HK-2 (cell line): ENCODE measurements at regions not wholly inside any gene's neighbourhood (a gene's known extent, or its start where the extent isn't known, plus 50 kb on each side); places are given as distances from the start of the nearest gene placed in this dataset.

Source experiments
- DNase-seq: peaks from one replicate; pipeline ENCODE4 v3.0.0-alpha.2; 2018; ENCODE audit not compliant: unreplicated experiment

DNA sequence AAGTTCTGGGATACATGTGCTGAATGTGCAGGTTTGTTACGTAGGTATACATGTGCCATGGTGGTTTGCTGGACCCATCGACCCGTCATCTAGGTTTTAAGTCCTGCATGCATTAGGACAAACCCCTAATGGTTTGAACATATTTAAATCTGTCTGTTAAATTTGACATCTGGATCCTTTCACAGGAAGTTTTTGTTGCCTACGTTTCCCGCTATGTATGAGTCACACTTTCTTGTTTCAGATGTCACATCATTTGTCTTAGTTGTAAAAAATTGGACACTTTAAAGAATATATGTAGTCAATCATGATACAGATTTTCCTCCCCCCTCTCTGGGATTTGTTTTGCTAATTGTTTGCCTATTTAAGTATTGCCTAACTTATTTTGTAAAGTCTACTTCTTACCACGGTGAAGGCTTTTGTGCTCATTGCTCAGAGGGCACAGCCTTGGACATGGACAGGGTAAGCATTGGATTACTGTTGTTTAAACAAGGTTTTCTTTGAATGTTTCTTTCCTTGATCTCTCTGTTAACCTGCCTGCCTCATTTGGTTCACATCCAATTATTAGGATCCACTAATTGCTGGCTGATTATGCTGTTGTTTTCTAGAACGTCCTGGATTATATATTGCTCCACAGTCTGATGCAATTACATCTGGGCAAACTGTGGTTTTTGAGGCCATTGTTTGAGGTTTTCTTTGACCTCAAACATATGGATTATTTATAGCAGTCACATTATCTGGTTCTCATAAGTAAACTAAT, 1441.4 kb downstream of the AACS start:
- no peak for DNase-seq

GRCh38 chr12:126507231-126507630, 1442.0 kb downstream of the AACS start:
- no peak for DNase-seq

- DNase-seq, result no peak
Measured at GRCh38 chr12:126509572-126509971, 1444.3 kb downstream of the AACS start.

- DNase-seq, result no peak
Measured at GRCh38 chr12:126510630-126511029, 1445.4 kb downstream of the AACS start.

- DNase-seq, result no peak
Measured at GRCh38 chr12:126512916-126513913, 1448.0 kb downstream of the AACS start.

GRCh38 chr12:126518596-126519200, 1453.5 kb downstream of the AACS start:
- no peak for DNase-seq

- no peak for DNase-seq
Measured at GRCh38 chr12:126519833-126520232, 1454.6 kb downstream of the AACS start.

GRCh38 chr12:126523891-126524290, 1458.7 kb downstream of the AACS start:
- no peak for DNase-seq

DNA sequence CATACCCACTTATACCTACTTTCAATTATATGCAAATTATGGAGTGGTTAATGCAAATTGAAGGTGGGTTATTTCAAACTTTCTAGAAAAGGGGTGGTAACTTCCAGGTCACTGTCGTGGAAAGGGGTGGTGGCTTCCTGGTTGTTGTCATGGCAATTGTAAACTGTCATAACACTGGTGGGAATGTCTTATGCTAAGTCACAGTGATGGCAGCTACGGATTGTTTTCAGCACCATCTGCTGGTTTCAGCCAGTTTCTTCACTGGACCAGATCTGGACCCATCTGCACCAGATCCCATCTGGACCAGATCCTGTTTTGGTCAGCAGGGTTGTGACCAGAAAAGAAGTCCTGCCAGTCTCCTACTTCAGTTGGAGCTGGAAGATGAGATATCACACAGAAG, 1469.3 kb downstream of the AACS start:
- DNase-seq, result no peak

DNA sequence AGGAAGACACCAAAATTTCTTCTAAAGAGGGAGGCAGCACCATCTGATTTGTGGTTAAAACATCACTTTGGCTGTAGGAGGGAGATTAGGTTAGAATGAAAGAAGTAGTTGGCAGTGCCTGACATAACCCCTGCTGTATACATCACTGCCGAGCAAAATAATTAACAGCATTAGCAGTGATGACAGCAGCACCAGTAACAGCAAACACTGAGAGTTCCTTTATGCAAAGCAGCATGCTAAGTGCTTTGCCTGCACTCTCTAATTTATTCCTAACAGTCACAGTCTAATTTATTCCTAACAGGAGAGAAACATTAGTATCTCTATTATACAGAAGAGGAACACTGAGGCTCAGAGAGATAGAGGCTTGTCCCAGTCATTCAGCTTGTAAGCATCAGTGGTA, 1469.7 kb downstream of the AACS start:
- DNase-seq, result no peak

GRCh38 chr12:126535971-126536370, 1470.7 kb downstream of the AACS start:
- no peak for DNase-seq

GRCh38 chr12:126537961-126538530, 1472.8 kb downstream of the AACS start:
- DNase-seq, result no peak

GRCh38 chr12:126538888-126539287, 1473.7 kb downstream of the AACS start:
- DNase-seq, result no peak

- DNase-seq, result no peak
Measured at GRCh38 chr12:126545411-126545810, 1480.2 kb downstream of the AACS start.

GRCh38 chr12:126547905-126548304, 1482.7 kb downstream of the AACS start:
- no peak for DNase-seq

- no peak for DNase-seq
Measured at GRCh38 chr12:126551869-126552268, 1486.6 kb downstream of the AACS start.

DNA sequence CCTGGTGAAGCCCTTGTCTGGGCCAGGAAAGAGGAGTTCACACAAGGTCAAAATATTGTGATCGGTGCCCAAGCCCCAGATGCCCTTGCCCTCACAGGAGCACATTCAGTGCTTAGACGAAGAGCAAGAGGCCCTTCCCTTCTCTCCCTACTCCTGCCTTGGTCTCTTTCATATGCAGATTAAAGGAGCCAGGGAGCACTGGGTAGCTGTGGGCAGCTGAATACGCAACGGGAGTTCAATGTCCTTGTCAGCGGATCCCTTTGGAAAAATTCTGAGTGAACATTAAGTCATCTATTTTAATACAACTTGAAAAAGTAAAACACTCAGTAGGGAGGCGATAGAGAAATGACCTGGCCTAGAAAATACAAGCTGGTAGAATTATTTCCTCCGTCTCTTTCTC, 1489.4 kb downstream of the AACS start:
- no peak for DNase-seq

DNA sequence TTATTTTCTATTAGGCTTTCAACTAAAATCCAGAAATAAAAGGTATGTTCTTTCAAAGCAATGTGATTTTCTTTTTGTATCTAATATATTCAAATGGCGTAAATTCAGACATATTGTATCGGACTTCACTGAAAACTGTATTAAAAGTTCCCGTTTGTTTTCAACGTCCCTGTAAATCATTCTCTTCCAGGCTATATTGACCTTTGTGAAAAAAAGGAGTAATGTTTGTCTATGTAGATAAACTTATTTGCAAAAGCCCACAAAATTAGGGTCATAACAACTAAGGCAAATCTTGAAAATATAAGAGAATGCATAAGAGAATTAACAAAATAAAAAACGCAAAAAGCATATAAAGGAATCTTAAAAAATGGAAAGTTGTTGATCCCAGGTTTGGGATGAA, 1492.4 kb downstream of the AACS start:
- DNase-seq, result no peak

DNA sequence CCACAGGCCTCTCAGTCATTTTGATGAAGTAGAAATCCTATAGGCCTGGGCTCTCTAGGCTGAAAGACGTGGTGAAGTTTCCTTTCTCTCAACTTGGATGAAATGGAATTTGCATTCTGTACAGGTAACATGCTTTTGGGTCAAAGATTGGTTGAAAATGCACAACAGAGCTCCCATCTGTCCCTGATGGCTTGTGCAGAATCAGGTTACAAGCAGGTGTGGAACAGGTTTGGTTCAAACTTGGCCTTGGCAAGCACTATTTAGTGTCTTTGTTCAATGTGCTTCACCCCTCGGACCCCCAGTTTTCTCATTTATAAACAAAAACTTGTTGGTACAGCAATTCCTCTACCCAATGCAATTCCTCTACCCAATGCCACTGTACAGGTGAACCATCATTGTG, 1493.0 kb downstream of the AACS start:
- DNase-seq, result no peak

- DNase-seq, result no peak
Measured at GRCh38 chr12:126558810-126559209, 1493.6 kb downstream of the AACS start.

DNA sequence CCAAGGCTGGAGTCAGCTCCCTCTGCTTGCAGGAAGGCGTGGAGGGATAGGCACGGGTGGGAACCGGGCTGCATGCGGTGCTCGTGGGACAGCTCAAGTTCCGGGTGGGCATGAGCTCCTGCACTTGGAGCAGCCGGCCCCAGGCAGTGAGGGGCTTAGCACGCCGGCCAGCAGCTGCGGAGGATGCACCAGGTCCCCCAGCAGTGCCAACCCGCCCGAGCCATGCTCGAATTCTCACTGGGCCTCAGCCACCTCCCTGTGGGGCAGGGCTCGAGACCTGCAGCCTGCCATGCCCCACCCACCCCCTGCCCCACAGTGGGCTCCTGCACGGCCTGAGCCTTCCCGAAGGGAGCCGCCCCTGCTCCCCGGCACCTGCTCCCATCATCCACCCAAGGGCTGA, 1501.8 kb downstream of the AACS start:
- DNase-seq, result no peak

- no peak for DNase-seq
Measured at GRCh38 chr12:126569706-126570105, 1504.5 kb downstream of the AACS start.
